AML-193 (cell line): ENCODE measurements at regions not wholly inside any gene's neighbourhood (a gene's known extent, or its start where the extent isn't known, plus 50 kb on each side); places are given as distances from the start of the nearest gene placed in this dataset.

ENCODE experiments used
- DNase-seq, 2 experiments: peaks; one replicate each; lab custom pipeline; 2025; lab: John Stamatoyannopoulos, UW

- no peak for DNase-seq
These were observed 151.3 kb downstream of the GAS1 start for GRCh38 chr9:86795823-86796553.

DNA sequence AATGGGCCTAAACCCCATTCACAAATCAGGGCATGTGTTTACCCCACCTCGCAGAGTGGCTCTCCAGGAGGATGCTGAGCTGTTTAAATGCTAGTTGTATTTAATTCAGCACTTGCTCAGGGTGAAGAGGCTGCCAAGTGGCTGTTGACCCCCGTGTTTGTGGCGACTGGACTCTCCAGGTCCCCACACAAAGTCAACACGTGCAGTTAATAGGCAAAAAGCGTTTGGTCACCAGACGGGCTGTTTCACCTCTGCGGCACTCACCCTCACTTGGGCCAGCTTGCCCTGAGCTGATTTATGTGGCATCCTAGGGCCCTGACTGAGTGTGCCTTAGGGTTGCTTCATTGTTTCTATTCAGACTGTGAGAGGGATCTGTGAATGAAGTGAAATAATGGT, 152.3 kb downstream of the GAS1 start:
- no peak for DNase-seq

GRCh38 chr9:86794391-86795046, 152.8 kb downstream of the GAS1 start:
- no peak for DNase-seq

- DNase-seq = no peak
These were observed 155.2 kb downstream of the GAS1 start for GRCh38 chr9:86792136-86792535.

DNA sequence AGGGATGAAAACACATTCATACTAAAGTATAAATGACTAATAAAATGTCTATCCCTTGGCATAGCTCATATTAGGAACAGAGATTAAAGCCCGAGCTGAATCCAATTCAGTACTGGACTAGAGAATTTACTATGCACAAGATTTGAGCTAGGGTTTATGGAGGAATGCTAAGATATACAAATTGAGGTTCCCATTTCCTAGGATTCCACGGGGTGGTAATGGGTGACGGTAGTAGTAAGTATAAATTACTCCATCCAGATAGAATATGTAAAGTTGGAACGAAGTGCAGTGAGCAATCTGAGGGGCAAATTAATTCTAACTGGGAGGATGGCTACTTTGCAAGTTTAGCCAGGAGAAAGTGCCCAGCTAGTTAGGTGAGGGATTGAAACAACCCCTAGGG, 156.5 kb downstream of the GAS1 start:
- no peak for DNase-seq

GRCh38 chr9:86788456-86788855, 158.8 kb downstream of the GAS1 start:
- DNase-seq = no peak

DNA sequence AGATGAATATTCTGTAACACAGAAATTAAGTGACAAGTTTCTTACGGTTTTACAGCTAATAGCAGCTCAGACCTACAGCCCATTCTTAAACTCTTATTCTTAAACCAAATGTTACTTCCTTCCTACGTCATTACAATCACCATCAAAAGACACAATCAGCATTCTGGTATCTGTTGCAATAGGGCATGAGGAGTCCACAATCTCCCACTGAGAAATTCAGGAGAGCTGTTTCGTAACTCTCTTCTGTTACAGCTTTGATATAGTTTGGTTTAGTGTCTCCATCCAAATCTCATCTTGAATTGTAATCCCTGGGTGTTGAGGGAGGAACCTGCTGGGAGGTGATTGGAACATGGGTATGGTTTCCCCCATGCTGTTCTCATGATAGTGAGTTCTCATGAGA, 163.4 kb downstream of the GAS1 start:
- no peak for DNase-seq

DNA sequence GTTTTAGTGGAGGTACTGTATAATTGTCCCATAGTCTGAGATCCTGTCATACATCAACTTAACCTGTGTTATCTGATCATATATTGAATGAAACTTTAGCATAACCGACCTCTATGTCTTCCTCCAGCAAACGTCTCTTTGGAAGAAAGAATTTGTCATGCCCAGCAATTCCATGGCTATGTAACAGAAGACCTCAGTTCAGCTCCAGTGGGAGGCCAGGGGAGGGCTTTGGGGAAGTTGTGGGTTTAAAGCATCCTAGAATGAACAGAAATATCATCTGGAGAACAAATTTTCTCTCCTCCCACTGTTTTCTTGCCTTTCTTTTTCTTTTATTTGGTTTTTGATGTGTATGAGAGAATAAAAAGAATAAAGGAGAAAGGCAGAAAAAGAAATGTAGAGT, 164.5 kb downstream of the GAS1 start:
- DNase-seq = no peak

DNA sequence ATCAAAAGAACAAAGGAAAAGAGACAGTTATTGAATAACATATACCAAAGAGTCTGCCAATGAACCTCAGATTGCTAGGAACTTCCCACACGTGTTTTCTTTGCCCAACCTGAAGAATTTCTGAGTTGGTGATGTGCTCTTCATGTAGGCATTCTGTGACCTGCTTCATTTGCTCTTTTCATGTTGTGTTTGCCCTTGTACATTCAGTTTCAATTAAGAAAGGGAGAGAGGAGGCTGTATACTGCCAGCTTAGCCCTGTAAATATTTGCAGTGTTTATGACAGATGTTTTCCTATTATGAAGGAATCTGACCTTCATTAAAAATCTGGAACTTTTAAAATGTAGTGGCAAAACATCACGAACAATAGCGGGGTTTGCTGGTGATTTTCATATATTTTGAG, 168.5 kb downstream of the GAS1 start:
- no peak for DNase-seq

GRCh38 chr9:86775718-86776117, 171.6 kb downstream of the GAS1 start:
- DNase-seq = no peak

DNA sequence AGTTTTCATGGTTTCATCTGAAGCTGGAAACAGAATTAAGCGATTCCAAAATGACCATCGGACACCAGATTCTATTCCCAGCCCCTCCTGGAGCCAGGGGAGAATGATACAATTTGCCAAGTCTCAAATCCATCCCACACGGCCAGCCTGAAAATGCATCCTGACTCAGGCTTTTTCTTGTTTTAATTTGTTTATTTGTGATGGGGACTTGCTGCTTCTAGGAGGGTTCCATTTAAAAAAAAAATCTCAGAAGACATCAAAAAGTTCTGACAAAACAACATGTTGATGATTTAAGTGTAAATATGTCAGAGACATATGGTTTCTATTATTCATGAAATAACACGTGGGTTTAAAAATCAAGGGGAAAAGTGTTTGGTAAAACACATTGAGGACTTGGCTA, 173.2 kb downstream of the GAS1 start:
- DNase-seq = no peak

DNA sequence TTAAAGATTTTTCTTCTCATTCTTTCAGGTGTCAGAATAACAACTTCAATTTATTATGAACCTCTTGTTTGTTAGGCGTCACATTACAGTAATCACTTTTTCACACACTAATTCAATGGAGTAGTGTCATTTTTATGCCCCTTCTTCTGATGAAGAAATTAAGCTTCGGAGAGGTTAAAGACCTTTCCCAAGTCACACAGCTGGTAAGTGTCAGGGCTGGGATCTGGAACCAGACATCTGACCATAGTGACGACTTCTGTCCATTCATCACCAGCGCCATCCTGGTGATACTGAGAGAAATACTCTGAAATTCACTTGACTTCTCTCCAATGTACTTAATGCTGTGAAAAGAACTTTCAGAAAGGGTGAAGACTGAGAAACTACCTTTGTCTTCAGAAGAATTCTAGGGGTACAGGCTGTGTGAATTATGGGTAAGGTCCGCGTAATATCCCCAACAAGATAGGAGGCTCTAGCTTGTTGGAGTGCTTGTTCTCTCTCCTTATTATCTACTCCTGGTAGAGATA, 173.8 kb downstream of the GAS1 start:
- DNase-seq = no peak

- no peak for DNase-seq
These were observed 174.7 kb downstream of the GAS1 start for GRCh38 chr9:86772635-86772993.

GRCh38 chr9:86771941-86772634, 175.2 kb downstream of the GAS1 start:
- no peak for DNase-seq

GRCh38 chr9:86771420-86771819, 175.9 kb downstream of the GAS1 start:
- no peak for DNase-seq

GRCh38 chr9:86768709-86769108, 178.6 kb downstream of the GAS1 start:
- DNase-seq = no peak

DNA sequence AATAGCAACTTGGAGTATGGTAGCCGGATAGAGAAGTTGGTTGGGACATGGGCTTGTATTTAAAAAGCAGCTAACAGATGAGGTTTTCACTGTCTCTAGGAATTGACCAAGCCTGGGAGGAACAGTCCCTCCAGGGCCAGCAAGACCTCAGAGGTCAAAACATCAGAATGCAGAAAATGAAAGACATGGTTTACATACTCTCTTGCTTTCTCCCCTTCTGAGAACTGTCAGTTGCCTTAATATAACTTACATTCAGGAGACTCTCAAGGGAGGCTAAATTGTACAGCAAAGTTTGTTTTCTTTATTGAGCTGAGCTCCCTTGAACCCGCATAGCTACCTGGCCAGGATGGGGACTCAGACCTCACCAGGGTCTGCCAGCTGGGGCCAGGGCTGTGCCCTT, 179.3 kb downstream of the GAS1 start:
- DNase-seq = no peak

GRCh38 chr9:86767373-86767772, 179.9 kb downstream of the GAS1 start:
- no peak for DNase-seq

DNA sequence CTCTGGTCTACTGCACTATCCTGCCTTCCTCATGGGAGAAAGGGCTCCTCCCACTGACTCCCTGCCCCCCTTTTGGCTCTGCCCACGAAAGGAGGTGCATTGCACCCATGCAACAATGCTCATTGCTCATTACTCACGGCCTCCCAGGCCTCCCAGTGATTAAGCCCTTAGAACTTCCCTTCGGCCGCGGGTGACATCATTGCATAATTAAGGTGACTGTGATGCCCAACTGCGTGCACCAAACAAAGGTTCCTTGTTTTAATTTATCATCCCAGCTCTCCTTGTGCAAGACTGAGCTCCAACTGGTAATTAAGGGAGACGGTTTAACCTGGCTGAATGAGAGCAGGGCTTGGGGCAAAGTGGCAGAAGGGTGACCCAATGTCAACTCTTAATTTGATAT, 180.4 kb downstream of the GAS1 start:
- no peak for DNase-seq

- DNase-seq = no peak
These were observed 180.8 kb downstream of the GAS1 start for GRCh38 chr9:86766511-86766910.

DNA sequence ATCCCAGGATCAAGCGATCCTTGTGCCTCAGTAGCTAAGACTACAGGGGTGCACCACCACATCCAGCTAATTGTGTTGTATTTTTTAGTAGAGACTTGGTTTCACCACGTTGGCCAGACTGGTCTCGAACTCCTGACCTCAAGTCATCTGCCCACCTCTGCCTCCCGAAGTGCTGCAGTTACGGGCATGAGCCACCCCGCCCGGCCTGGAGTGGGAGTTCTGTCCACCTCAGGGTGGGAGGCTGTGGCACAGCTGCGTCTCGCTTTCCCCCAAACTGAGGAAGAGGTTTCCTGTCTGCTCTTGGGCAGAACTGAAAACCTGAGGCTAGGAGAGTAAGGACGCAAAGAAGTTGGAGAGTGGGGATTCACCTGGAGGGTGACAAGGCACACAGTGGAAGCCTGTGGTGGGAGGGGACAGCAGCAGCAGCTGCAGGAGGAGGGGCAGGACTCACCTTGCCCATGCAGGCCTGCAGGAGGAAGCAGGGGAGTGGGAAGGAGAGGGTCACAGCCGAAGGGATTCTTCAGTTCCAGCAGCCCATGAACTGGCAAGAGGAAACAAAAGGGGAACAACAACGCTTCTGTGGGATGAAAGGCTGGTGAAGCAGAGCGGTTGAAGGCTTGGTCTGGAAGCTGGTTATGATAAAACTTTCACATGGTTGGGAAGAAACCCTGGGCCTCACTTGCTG, 181.4 kb downstream of the GAS1 start:
- no peak for DNase-seq

- DNase-seq = no peak
These were observed 182.5 kb downstream of the GAS1 start for GRCh38 chr9:86764671-86765343.
